ENCODE measurements at regions not wholly inside any gene's neighbourhood (a gene's known extent, or its start where the extent isn't known, plus 50 kb on each side); places are given as distances from the start of the nearest gene placed in this dataset.

DNA sequence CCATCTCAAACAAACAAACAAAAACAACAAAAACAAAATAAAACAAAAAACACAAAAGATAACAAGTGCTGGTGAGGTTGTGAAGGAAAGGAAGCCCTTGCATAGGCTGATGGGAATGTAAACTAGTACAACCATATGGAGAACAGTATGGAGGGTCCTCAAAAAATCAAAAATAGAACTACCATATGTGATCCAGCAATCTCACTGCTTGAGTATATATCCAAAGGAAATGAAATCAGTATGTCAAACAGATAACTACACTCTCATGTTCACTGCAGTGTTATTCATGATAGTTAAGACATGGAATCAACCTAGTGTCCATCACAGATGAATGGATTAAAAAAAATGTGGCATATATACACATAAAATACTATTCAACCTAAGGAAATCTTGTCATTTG, 395.7 kb upstream of the SLC24A2 start:
- Histone ChIP-seq H3K27me3 (ENCODE audit: insufficient read depth, low read length) (no peaks in the 10 kb centered on the region), H3K4me2 (ENCODE audit: low read length) (no peak overlapping the region), H3K79me2 (ENCODE audit: control insufficient read depth, insufficient read depth, low read length, poor library complexity) (no peaks in the 10 kb centered on the region), H3K4me3 (ENCODE audit: low read depth, low read length) (no peak overlapping the region), H4K8ac (ENCODE audit: low read depth, low read length) (no peak overlapping the region), H4K91ac (ENCODE audit: low read depth, low read length) (no peak overlapping the region), H2AFZ (ENCODE audit: insufficient read depth, low read length, poor library complexity) (no peak overlapping the region), H4K12ac (ENCODE audit: low read depth, low read length) (no peak overlapping the region), H2BK5ac (ENCODE audit: low read depth, low read length, poor library complexity) (no peak overlapping the region), H2BK12ac (ENCODE audit: low read length) (no peak overlapping the region), H3K79me1 (ENCODE audit: low read length) (no peaks in the 10 kb centered on the region), H3K4ac (ENCODE audit: low read depth, low read length) (no peak overlapping the region), H3K36me3 (ENCODE audit: control insufficient read depth in 1 of 2, insufficient read depth in 2 of 2, low read length in 2 of 2) (no peaks in the 10 kb centered on the region), H3K27ac (ENCODE audit: low read depth, low read length) (no peak overlapping the region), H3K9ac (ENCODE audit: low read length) (no peak overlapping the region), H3K4me1 (ENCODE audit: control insufficient read depth in 1 of 2, insufficient read depth in 2 of 2, low read length in 2 of 2) (no peaks in the 10 kb centered on the region), H2AK5ac (ENCODE audit: low read length) (no peak overlapping the region), H3K14ac (ENCODE audit: low read length) (no peak overlapping the region), H3K9me3 (ENCODE audit: insufficient read depth, low read depth, low read length) (no peaks in the 10 kb centered on the region), H3K18ac (ENCODE audit: low read length) (no peak overlapping the region), H3K23ac (ENCODE audit: low read length) (no peak overlapping the region), H2BK120ac (ENCODE audit: insufficient read depth, low read length, poor library complexity) (no peak overlapping the region)
- DNase-seq, result no peak

DNA sequence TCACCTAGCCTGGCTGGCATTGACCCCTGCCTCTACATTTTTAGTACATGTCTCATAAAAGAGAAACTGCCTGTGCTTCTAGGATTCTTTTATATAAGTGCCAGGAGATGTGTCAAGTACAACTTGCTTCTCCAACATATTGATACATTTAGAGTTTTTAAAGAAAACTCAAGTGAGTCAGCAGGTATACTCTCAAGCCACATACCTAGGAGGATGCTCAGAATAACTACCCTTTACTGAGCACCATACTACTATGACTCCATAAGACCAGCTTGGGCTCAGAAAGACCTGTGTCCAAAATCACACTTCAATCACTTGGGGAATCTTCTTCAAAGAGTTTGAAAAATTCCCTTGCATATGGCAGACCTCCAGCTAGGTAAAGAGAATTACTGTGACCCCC, 389.8 kb upstream of the SLC24A2 start:
- Histone ChIP-seq H3K18ac (ENCODE audit: low read length) (no peak overlapping the region), H3K4me1 (ENCODE audit: control insufficient read depth in 1 of 2, insufficient read depth in 2 of 2, low read length in 2 of 2) (no peaks in the 10 kb centered on the region), H3K9ac (ENCODE audit: low read length) (no peak overlapping the region), H3K27me3 (ENCODE audit: insufficient read depth, low read length) (no peaks in the 10 kb centered on the region), H2BK12ac (ENCODE audit: low read length) (no peak overlapping the region), H3K4ac (ENCODE audit: low read depth, low read length) (no peak overlapping the region), H4K8ac (ENCODE audit: low read depth, low read length) (no peak overlapping the region), H3K14ac (ENCODE audit: low read length) (no peak overlapping the region), H3K79me1 (ENCODE audit: low read length) (no peaks in the 10 kb centered on the region), H2BK120ac (ENCODE audit: insufficient read depth, low read length, poor library complexity) (no peak overlapping the region), H2BK5ac (ENCODE audit: low read depth, low read length, poor library complexity) (no peak overlapping the region), H3K23ac (ENCODE audit: low read length) (no peak overlapping the region), H3K79me2 (ENCODE audit: control insufficient read depth, insufficient read depth, low read length, poor library complexity) (no peaks in the 10 kb centered on the region), H4K91ac (ENCODE audit: low read depth, low read length) (no peak overlapping the region), H4K12ac (ENCODE audit: low read depth, low read length) (no peak overlapping the region), H3K27ac (ENCODE audit: low read depth, low read length) (no peak overlapping the region), H2AK5ac (ENCODE audit: low read length) (no peak overlapping the region), H3K4me2 (ENCODE audit: low read length) (no peak overlapping the region), H2AFZ (ENCODE audit: insufficient read depth, low read length, poor library complexity) (no peak overlapping the region), H3K36me3 (ENCODE audit: control insufficient read depth in 1 of 2, insufficient read depth in 2 of 2, low read length in 2 of 2) (no peaks in the 10 kb centered on the region), H3K4me3 (ENCODE audit: low read depth, low read length) (no peak overlapping the region), H3K9me3 (ENCODE audit: insufficient read depth, low read depth, low read length) (no peaks in the 10 kb centered on the region)
- DNase-seq, result no peak

DNA sequence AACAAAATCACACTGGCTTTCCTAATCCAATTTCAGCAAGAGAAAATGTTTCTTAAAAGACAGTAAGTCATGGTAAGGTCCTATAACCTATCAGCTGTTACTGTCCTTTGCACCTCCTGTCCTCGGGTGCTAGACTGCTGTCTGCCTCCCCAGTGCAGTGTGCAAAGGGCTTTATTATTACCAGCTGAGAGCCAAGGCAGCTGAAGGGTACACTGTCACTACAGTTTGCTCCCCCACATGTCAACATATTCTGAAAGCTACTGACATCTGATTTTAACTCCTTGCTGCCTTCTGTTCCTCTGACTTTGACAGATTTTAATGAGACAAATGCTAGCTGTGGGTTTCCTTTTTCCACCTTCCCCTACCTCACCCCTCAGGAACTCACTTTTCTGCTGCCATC, 389.4 kb upstream of the SLC24A2 start:
- no peak overlapping the region for H2AK5ac ChIP-seq (ENCODE audit: low read length)
- H2BK5ac ChIP-seq (ENCODE audit: low read depth, low read length, poor library complexity), result no peak overlapping the region
- no peaks in the 10 kb centered on the region for H3K79me1 ChIP-seq (ENCODE audit: low read length)
- H2BK12ac ChIP-seq (ENCODE audit: low read length), result no peak overlapping the region
- no peaks in the 10 kb centered on the region for H3K4me1 ChIP-seq (ENCODE audit: control insufficient read depth in 1 of 2, insufficient read depth in 2 of 2, low read length in 2 of 2)
- no peak overlapping the region for H4K8ac ChIP-seq (ENCODE audit: low read depth, low read length)
- peak overlapping the region; percentile 74 for H3K9ac ChIP-seq (ENCODE audit: low read length)
- no peak overlapping the region for H3K4ac ChIP-seq (ENCODE audit: low read depth, low read length)
- H3K36me3 ChIP-seq (ENCODE audit: control insufficient read depth in 1 of 2, insufficient read depth in 2 of 2, low read length in 2 of 2), result no peaks in the 10 kb centered on the region
- no peak overlapping the region for H3K14ac ChIP-seq (ENCODE audit: low read length)
- no peak overlapping the region for H3K27ac ChIP-seq (ENCODE audit: low read depth, low read length)
- no peaks in the 10 kb centered on the region for H3K9me3 ChIP-seq (ENCODE audit: insufficient read depth, low read depth, low read length)
- H2AFZ ChIP-seq (ENCODE audit: insufficient read depth, low read length, poor library complexity), result no peak overlapping the region
- H3K18ac ChIP-seq (ENCODE audit: low read length), result no peak overlapping the region
- no peak overlapping the region for H3K4me3 ChIP-seq (ENCODE audit: low read depth, low read length)
- no peak overlapping the region for H2BK120ac ChIP-seq (ENCODE audit: insufficient read depth, low read length, poor library complexity)
- no CpG with 5 or more reads among the region's 1 CpG for WGBS (ENCODE audit: extremely low coverage, insufficient coverage, insufficient read length)
- H3K23ac ChIP-seq (ENCODE audit: low read length), result peak overlapping the region; percentile 74
- H4K12ac ChIP-seq (ENCODE audit: low read depth, low read length), result no peak overlapping the region
- no peak overlapping the region for H3K4me2 ChIP-seq (ENCODE audit: low read length)
- no peaks in the 10 kb centered on the region for H3K79me2 ChIP-seq (ENCODE audit: control insufficient read depth, insufficient read depth, low read length, poor library complexity)
- no peaks in the 10 kb centered on the region for H3K27me3 ChIP-seq (ENCODE audit: insufficient read depth, low read length)
- H4K91ac ChIP-seq (ENCODE audit: low read depth, low read length), result no peak overlapping the region
- DNase-seq, result no peak

DNA sequence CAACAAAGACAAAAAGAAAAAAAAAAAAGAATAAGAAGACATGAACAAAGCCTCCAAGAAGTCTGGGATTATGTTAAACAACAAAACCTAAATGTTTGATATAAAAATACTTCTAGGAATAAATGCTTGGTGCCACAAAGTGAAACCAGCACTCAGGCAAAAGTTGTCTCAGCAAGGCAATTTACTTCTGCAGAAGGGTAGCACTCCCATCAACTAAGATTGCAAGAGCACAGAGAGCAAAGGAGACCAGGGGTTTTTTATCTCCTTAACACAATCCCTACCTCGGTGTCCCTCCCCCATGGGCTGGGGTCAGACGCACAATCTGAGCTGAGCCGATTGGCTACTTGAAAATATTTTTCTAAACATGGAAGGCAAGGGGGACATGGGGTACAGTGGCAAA, 381.3 kb upstream of the SLC24A2 start:
- WGBS (ENCODE audit: extremely low coverage, insufficient coverage, insufficient read length), result no CpG with 5 or more reads among the region's 3 CpGs
- no peak overlapping the region for H3K9ac ChIP-seq (ENCODE audit: low read length)
- H3K79me1 ChIP-seq (ENCODE audit: low read length), result no peaks in the 10 kb centered on the region
- no peak overlapping the region for H3K18ac ChIP-seq (ENCODE audit: low read length)
- no peak overlapping the region for H2BK12ac ChIP-seq (ENCODE audit: low read length)
- H3K27ac ChIP-seq (ENCODE audit: low read depth, low read length), result no peak overlapping the region
- no peak overlapping the region for H3K4me2 ChIP-seq (ENCODE audit: low read length)
- H4K12ac ChIP-seq (ENCODE audit: low read depth, low read length), result no peak overlapping the region
- no peaks in the 10 kb centered on the region for H3K4me1 ChIP-seq (ENCODE audit: control insufficient read depth in 1 of 2, insufficient read depth in 2 of 2, low read length in 2 of 2)
- no peaks in the 10 kb centered on the region for H3K27me3 ChIP-seq (ENCODE audit: insufficient read depth, low read length)
- no peak overlapping the region for H2AFZ ChIP-seq (ENCODE audit: insufficient read depth, low read length, poor library complexity)
- H2AK5ac ChIP-seq (ENCODE audit: low read length), result no peak overlapping the region
- no peak for DNase-seq
- H4K8ac ChIP-seq (ENCODE audit: low read depth, low read length), result no peak overlapping the region
- H3K23ac ChIP-seq (ENCODE audit: low read length), result no peak overlapping the region
- H2BK120ac ChIP-seq (ENCODE audit: insufficient read depth, low read length, poor library complexity), result no peak overlapping the region
- no peak overlapping the region for H3K4me3 ChIP-seq (ENCODE audit: low read depth, low read length)
- peaks cover 2% of the 10 kb centered on the region for H3K9me3 ChIP-seq (ENCODE audit: insufficient read depth, low read depth, low read length)
- no peak overlapping the region for H3K14ac ChIP-seq (ENCODE audit: low read length)
- no peaks in the 10 kb centered on the region for H3K79me2 ChIP-seq (ENCODE audit: control insufficient read depth, insufficient read depth, low read length, poor library complexity)
- H4K91ac ChIP-seq (ENCODE audit: low read depth, low read length), result no peak overlapping the region
- H3K36me3 ChIP-seq (ENCODE audit: control insufficient read depth in 1 of 2, insufficient read depth in 2 of 2, low read length in 2 of 2), result no peaks in the 10 kb centered on the region
- H2BK5ac ChIP-seq (ENCODE audit: low read depth, low read length, poor library complexity), result no peak overlapping the region
- H3K4ac ChIP-seq (ENCODE audit: low read depth, low read length), result no peak overlapping the region

Measured in trophoblast cell (in vitro differentiated cells and primary cell).